Vagina (tissue), 2 donors: ENCODE measurements at regions not wholly inside any gene's neighbourhood (a gene's known extent, or its start where the extent isn't known, plus 50 kb on each side); places are given as distances from the start of the nearest gene placed in this dataset.

Experiments
- DNase-seq, 2 donors: peaks; one replicate each; pipeline ENCODE4 v3.0.0-alpha.2; 2017; ENCODE audit errors: extremely low spot score in 2 of 2
- H3K27ac ChIP-seq: fragments of 200-600 bp; sonication (generic); one replicate; pipeline ENCODE4 v1.5.1; 2019
- H3K27me3 ChIP-seq: fragments of 200-600 bp; sonication (generic); one replicate; pipeline ENCODE4 v1.5.1; 2019
- H3K36me3 ChIP-seq, 2 donors: fragments of 200-600 bp; sonication (generic); one replicate each; pipeline ENCODE4 v1.5.1; 2017 to 2019
- H3K4me1 ChIP-seq: fragments of 200-600 bp; sonication (generic); one replicate; pipeline ENCODE4 v1.5.1; 2019
- H3K4me3 ChIP-seq, 2 donors: fragments of 200-600 bp; sonication (generic); 1 replicate in 1 of 2; 2 replicates in 1 of 2; pipeline ENCODE4 v1.5.1; 2016 to 2019
- H3K9me3 ChIP-seq: fragments of 200-600 bp; sonication (generic); one replicate; pipeline ENCODE4 v1.5.1; 2019
- CTCF ChIP-seq, 3 experiments: fragments of 450-650 bp in 2 of 3; fragments of 200-600 bp in 1 of 3; sonication (generic) in 1 of 3; IDR thresholded peaks; one replicate each; pipeline ENCODE4 v1.5.1; 2017 to 2019; ENCODE audit warnings: antibody characterized with exemption in 3 of 3, mild to moderate bottlenecking in 2 of 3, moderate library complexity in 2 of 3
- POLR2A ChIP-seq, 2 donors: fragments of 450-650 bp; IDR thresholded peaks; one replicate each; pipeline ENCODE4 v1.6.1; 2017; ENCODE audit warnings: antibody characterized with exemption in 2 of 2, mild to moderate bottlenecking in 2 of 2, moderate library complexity in 2 of 2
- POLR2AphosphoS5 ChIP-seq, 2 donors: sonication (generic); formaldehyde crosslinking; IDR thresholded peaks; one replicate each; pipeline ENCODE4 v1.9.0; 2017; ENCODE audit warnings: antibody characterized with exemption in 2 of 2, mild to moderate bottlenecking in 2 of 2, low read depth in 1 of 2; ENCODE audit not compliant: insufficient read depth in 1 of 2
- intact Hi-C: fragments of 100-400 bp; cut with DNase I; formaldehyde crosslinking; loops from one replicate; pipeline ENCODE4 v1.15.1; 2023

- TF ChIP-seq POLR2AphosphoS5 (IDR thresholded peaks at IDR 0.05; ENCODE audit: insufficient read depth in 1 of 2, low read depth in 1 of 2) (no peak), POLR2A (IDR thresholded peaks at IDR 0.05) (no peak), CTCF (IDR thresholded peaks at IDR 0.05) (no peak)
Observed at GRCh38 chr3:127484601-127485388, 105.7 kb downstream of the TPRA1 start.

GRCh38 chr3:127483902-127484591, 106.5 kb downstream of the TPRA1 start:
- Histone ChIP-seq H3K36me3 (no peaks in the 10 kb centered on the region), H3K9me3 (no peaks in the 10 kb centered on the region), H3K27me3 (no peaks in the 10 kb centered on the region), H3K4me3 (no peak overlapping the region), H3K4me1 (no peaks in the 10 kb centered on the region), H3K27ac (no peak overlapping the region)
- DNase-seq, result peak; percentile 83 to 95
- TF ChIP-seq CTCF (IDR thresholded peaks at IDR 0.05) (no peak), POLR2AphosphoS5 (IDR thresholded peaks at IDR 0.05; ENCODE audit: insufficient read depth in 1 of 2, low read depth in 1 of 2) (no peak), POLR2A (IDR thresholded peaks at IDR 0.05) (no peak)
- intact Hi-C loops, result no loop called here

More at GRCh38 chr3:127484601-127485388, 105.7 kb downstream of the TPRA1 start:
- H3K36me3 ChIP-seq, result no peaks in the 10 kb centered on the region
- H3K9me3 ChIP-seq, result no peaks in the 10 kb centered on the region
- DNase-seq, result peak; percentile 67 to 69
- H3K4me1 ChIP-seq, result no peaks in the 10 kb centered on the region
- no peak overlapping the region for H3K27ac ChIP-seq
- intact Hi-C loops, result no loop called here
- no peaks in the 10 kb centered on the region for H3K27me3 ChIP-seq
- H3K4me3 ChIP-seq, result no peak overlapping the region

- no peak overlapping the region for H3K27ac ChIP-seq
- no peak overlapping the region for H3K4me3 ChIP-seq
- no peaks in the 10 kb centered on the region for H3K4me1 ChIP-seq
- H3K36me3 ChIP-seq, result no peaks in the 10 kb centered on the region
- H3K27me3 ChIP-seq, result no peaks in the 10 kb centered on the region
- no peak for TF ChIP-seq POLR2AphosphoS5 (IDR thresholded peaks at IDR 0.05; ENCODE audit: insufficient read depth in 1 of 2, low read depth in 1 of 2)
- TF ChIP-seq CTCF (IDR thresholded peaks at IDR 0.05), result no peak
- no peak for TF ChIP-seq POLR2A (IDR thresholded peaks at IDR 0.05)
- no peak for DNase-seq
- intact Hi-C loops, result no loop called here
- H3K9me3 ChIP-seq, result no peaks in the 10 kb centered on the region
Observed at GRCh38 chr3:127483005-127483641, 107.4 kb downstream of the TPRA1 start.

- H3K4me3 ChIP-seq, result no peak overlapping the region
- no peak overlapping the region for H3K27ac ChIP-seq
- no peak for DNase-seq
- TF ChIP-seq POLR2A (IDR thresholded peaks at IDR 0.05), result no peak
- TF ChIP-seq POLR2AphosphoS5 (IDR thresholded peaks at IDR 0.05; ENCODE audit: insufficient read depth in 1 of 2, low read depth in 1 of 2), result no peak
- intact Hi-C loops, result no loop called here
- no peaks in the 10 kb centered on the region for H3K4me1 ChIP-seq
- H3K27me3 ChIP-seq, result no peaks in the 10 kb centered on the region
- no peaks in the 10 kb centered on the region for H3K9me3 ChIP-seq
- H3K36me3 ChIP-seq, result no peaks in the 10 kb centered on the region
Observed at GRCh38 chr3:127482216-127483004, 108.1 kb downstream of the TPRA1 start.
